IMR-90 (cell line): ENCODE measurements at regions not wholly inside any gene's neighbourhood (a gene's known extent, or its start where the extent isn't known, plus 50 kb on each side); places are given as distances from the start of the nearest gene placed in this dataset.

Source experiments
- ATAC-seq: fragments of 200-7000 bp; cut with Tn5 transposase; 2 replicates; pipeline ENCODE4 v1.9.1; 2020; ENCODE audit warnings: low read depth, mild to moderate bottlenecking, moderate library complexity
- BruUV-seq: library from RNA; stranded (reverse); fragments of 400-500 nt; replicated peaks from 2 replicates; lab custom pipeline; 2021; lab: Mats Ljungman, UMichigan
- CTCF ChIA-PET: fragments of 300-600 bp; formaldehyde crosslinking; extraction: SDS; loops from one replicate; lab custom pipeline; 2021; ENCODE audit warnings: antibody characterized with exemption; lab: Yijun Ruan, JAX
- POLR2A ChIA-PET: fragments of 300-600 bp; sonication (Branson Sonifier 250); formaldehyde crosslinking; loops from one replicate; lab custom pipeline; 2022; ENCODE audit warnings: antibody characterized with exemption; ENCODE audit not compliant: unreplicated experiment; lab: Charles Lee
- DNase-seq: peaks from one replicate; pipeline ENCODE4 v3.0.0; 2013
- H2AFZ ChIP-seq: replicated peaks from 2 replicates; pipeline ENCODE3; 2013; ENCODE audit warnings: low read length, mild to moderate bottlenecking; ENCODE audit not compliant: poor library complexity
- H2AK5ac ChIP-seq: 2 replicates; pipeline ENCODE4 v1.6.1; 2013; ENCODE audit warnings: low read depth, low read length, inconsistent platforms
- H2AK9ac ChIP-seq: replicated peaks from 2 replicates; pipeline ENCODE3; 2013; ENCODE audit warnings: mild to moderate bottlenecking, low read depth, low read length, moderate library complexity; ENCODE audit not compliant: poor library complexity
- H2BK120ac ChIP-seq: 2 replicates; pipeline ENCODE4 v1.6.1; 2013; ENCODE audit warnings: low read depth, low read length, inconsistent platforms
- H2BK15ac ChIP-seq: 3 replicates; pipeline ENCODE4 v1.6.1; 2013; ENCODE audit warnings: low read depth, low read length, inconsistent platforms
- H2BK20ac ChIP-seq: 2 replicates; pipeline ENCODE4 v1.6.1; 2013; ENCODE audit warnings: low read depth, mild to moderate bottlenecking, inconsistent platforms, low read length, moderate library complexity
- H2BK5ac ChIP-seq: 2 replicates; pipeline ENCODE4 v1.6.1; 2013; ENCODE audit warnings: mild to moderate bottlenecking, low read depth, low read length, inconsistent platforms; ENCODE audit not compliant: poor library complexity, severe bottlenecking
- H3K14ac ChIP-seq: replicated peaks from 2 replicates; pipeline ENCODE4 v1.6.1; 2013; ENCODE audit warnings: low read depth, low read length, inconsistent platforms
- H3K18ac ChIP-seq: 2 replicates; pipeline ENCODE4 v1.6.1; 2013; ENCODE audit warnings: low read depth, low read length, control low read depth
- H3K23ac ChIP-seq: 2 replicates; pipeline ENCODE4 v1.6.1; 2013; ENCODE audit warnings: low read depth, low read length, inconsistent platforms
- H3K27ac ChIP-seq: 2 replicates; pipeline ENCODE4 v1.5.1; 2013; ENCODE audit warnings: mild to moderate bottlenecking, control low read depth, low read length; ENCODE audit not compliant: insufficient read depth
- H3K27me3 ChIP-seq: 2 replicates; pipeline ENCODE4 v1.6.1; 2013; ENCODE audit warnings: low read length; ENCODE audit not compliant: control insufficient read depth, insufficient read depth
- H3K36me3 ChIP-seq: 2 replicates; pipeline ENCODE4 v1.6.1; 2013; ENCODE audit warnings: low read length, mixed read lengths; ENCODE audit not compliant: control insufficient read depth, insufficient read depth
- H3K4ac ChIP-seq: 2 replicates; pipeline ENCODE4 v1.6.1; 2013; ENCODE audit warnings: low read depth, low read length, inconsistent platforms
- H3K4me1 ChIP-seq: 2 replicates; pipeline ENCODE4 v1.6.1; 2013; ENCODE audit warnings: low read length, mixed read lengths; ENCODE audit not compliant: control insufficient read depth, insufficient read depth
- H3K4me2 ChIP-seq: 2 replicates; pipeline ENCODE4 v1.6.1; 2013; ENCODE audit warnings: low read depth, mild to moderate bottlenecking, control low read depth, low read length, moderate library complexity
- H3K4me3 ChIP-seq: 2 replicates; pipeline ENCODE4 v1.5.1; 2013; ENCODE audit warnings: low read depth, mild to moderate bottlenecking, control low read depth, low read length, moderate library complexity; ENCODE audit not compliant: insufficient read depth
- H3K56ac ChIP-seq: 2 replicates; pipeline ENCODE4 v1.6.1; 2013; ENCODE audit warnings: low read length, inconsistent platforms; ENCODE audit not compliant: insufficient read depth; ENCODE audit errors: extremely low read depth
- H3K79me1 ChIP-seq, 2 experiments: 2 replicates each; pipeline ENCODE4 v1.6.1; 2013; ENCODE audit warnings: low read length in 2 of 2, inconsistent platforms in 1 of 2, low read depth in 1 of 2
- H3K9ac ChIP-seq: 2 replicates; pipeline ENCODE4 v1.6.1; 2013; ENCODE audit warnings: low read depth, low read length, control low read depth
- H3K9me1 ChIP-seq: 2 replicates; pipeline ENCODE4 v1.6.1; 2013; ENCODE audit warnings: low read length, inconsistent platforms; ENCODE audit not compliant: insufficient read depth
- H3K9me3 ChIP-seq: 2 replicates; pipeline ENCODE4 v1.6.1; 2013; ENCODE audit warnings: low read length; ENCODE audit not compliant: control insufficient read depth, insufficient read depth
- H4K20me1 ChIP-seq: 2 replicates; pipeline ENCODE4 v1.6.1; 2013; ENCODE audit warnings: low read length, inconsistent platforms; ENCODE audit not compliant: insufficient read depth
- H4K5ac ChIP-seq: 2 replicates; pipeline ENCODE4 v1.6.1; 2013; ENCODE audit warnings: mild to moderate bottlenecking, low read depth, low read length, control low read depth
- H4K8ac ChIP-seq, 2 experiments: 2 replicates each; pipeline ENCODE4 v1.6.1; 2013; ENCODE audit warnings: low read depth in 2 of 2, low read length in 2 of 2, control low read depth in 1 of 2, inconsistent platforms in 1 of 2
- H4K91ac ChIP-seq: 2 replicates; pipeline ENCODE4 v1.6.1; 2013; ENCODE audit warnings: low read depth, low read length, inconsistent platforms; ENCODE audit not compliant: insufficient read depth
- RAD21 ChIP-seq: IDR thresholded peaks from 2 replicates; pipeline ENCODE4 v1.6.1; 2012; ENCODE audit warnings: low read length, improper control_type of control experiment
- WGBS, 2 experiments: methylation state at CpG; one replicate each; pipeline versions ENCODE4 v1.1.5 to v1.1.7; 2013; ENCODE audit warnings: missing lambda C conversion rate in 2 of 2; ENCODE audit not compliant: insufficient read length in 1 of 2; ENCODE audit errors: extremely low coverage in 2 of 2; 5-methylcytosine and 5-hydroxymethylcytosine counted together
- dilution Hi-C: fragments of 300-500 bp; cut with HindIII; formaldehyde crosslinking; loops from one replicate; pipeline ENCODE4 v1.14.3; 2018; ENCODE audit warnings: low sequenced_read_pairs; ENCODE audit not compliant: unreplicated experiment
- in situ Hi-C: fragments of 300-500 bp; cut with MboI; formaldehyde crosslinking; loops from 3 replicates; pipeline ENCODE4 v1.14.3; 2019; ENCODE audit warnings: low sequenced_read_pairs, inconsistent platforms, mixed read lengths
- intact Hi-C: fragments of 100-400 bp; cut with micrococcal nuclease; formaldehyde crosslinking; loops from 2 replicates; pipeline ENCODE4 v1.10.0; 2022
- TF ChIP-seq, protein P1 (sequence below): conservative IDR thresholded peaks from 2 replicates; pipeline ENCODE4 v1.5.1; 2012; ENCODE audit warnings: mild to moderate bottlenecking, low read depth, low read length, improper control_type of control experiment

DNA sequence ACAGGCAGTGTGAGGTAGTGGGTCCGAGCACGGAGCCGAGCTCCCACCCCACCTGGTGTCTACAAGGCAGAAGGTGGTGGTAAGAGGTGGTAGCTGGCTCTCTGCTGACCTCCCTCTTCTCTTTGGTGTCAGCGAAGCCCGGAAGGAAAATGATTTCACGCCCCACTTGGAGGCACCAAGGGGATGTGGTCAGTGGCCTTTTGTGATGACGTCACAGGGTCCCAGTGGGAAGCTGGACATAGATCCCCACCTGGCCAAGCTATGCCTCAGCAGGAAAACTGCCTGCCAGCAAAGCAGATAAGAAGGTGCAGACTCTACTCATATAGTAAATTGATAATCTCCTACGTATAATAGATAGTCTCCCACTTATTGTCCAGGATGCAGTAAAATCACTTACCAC lies 183.7 kb upstream of the ALKAL2 start:
- Histone ChIP-seq H3K56ac (no peak overlapping the region), H3K14ac (no peak overlapping the region), H2BK5ac (no peak overlapping the region), H2AFZ (no peak overlapping the region), H3K27ac (no peak overlapping the region), H3K4me1 (no peaks in the 10 kb centered on the region), H3K27me3 (no peaks in the 10 kb centered on the region), H2AK9ac (no peak overlapping the region), H3K9me1 (no peaks in the 10 kb centered on the region), H2AK5ac (no peak overlapping the region), H4K8ac (no peak overlapping the region), H3K4me3 (no peak overlapping the region), H2BK15ac (no peak overlapping the region), H3K9me3 (peaks cover 31% of the 10 kb centered on the region), H4K5ac (no peak overlapping the region), H3K23ac (no peak overlapping the region), H3K36me3 (no peaks in the 10 kb centered on the region), H2BK20ac (no peak overlapping the region), H4K91ac (no peak overlapping the region), H3K4me2 (no peak overlapping the region), H3K18ac (no peak overlapping the region), H4K20me1 (no peaks in the 10 kb centered on the region), H3K4ac (no peak overlapping the region), H2BK120ac (no peak overlapping the region), H3K9ac (no peak overlapping the region), H3K79me1 (no peaks in the 10 kb centered on the region)
- no TSS peak for BruUV-seq
- no peak for TF ChIP-seq RAD21
- TF ChIP-seq, protein P1, sequence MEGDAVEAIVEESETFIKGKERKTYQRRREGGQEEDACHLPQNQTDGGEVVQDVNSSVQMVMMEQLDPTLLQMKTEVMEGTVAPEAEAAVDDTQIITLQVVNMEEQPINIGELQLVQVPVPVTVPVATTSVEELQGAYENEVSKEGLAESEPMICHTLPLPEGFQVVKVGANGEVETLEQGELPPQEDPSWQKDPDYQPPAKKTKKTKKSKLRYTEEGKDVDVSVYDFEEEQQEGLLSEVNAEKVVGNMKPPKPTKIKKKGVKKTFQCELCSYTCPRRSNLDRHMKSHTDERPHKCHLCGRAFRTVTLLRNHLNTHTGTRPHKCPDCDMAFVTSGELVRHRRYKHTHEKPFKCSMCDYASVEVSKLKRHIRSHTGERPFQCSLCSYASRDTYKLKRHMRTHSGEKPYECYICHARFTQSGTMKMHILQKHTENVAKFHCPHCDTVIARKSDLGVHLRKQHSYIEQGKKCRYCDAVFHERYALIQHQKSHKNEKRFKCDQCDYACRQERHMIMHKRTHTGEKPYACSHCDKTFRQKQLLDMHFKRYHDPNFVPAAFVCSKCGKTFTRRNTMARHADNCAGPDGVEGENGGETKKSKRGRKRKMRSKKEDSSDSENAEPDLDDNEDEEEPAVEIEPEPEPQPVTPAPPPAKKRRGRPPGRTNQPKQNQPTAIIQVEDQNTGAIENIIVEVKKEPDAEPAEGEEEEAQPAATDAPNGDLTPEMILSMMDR, result no peak
- intact Hi-C loops (no loop called here), dilution Hi-C loops (no loop called here), in situ Hi-C loops (no loop called here)
- no CpG with 5 or more reads among the region's 8 CpGs for WGBS, 2 experiments
- ChIA-PET POLR2A (no interaction called here), CTCF (no interaction called here)
- no peak for ATAC-seq
- no peak for DNase-seq
